PFSK-1 (cell line): ENCODE measurements at regions not wholly inside any gene's neighbourhood (a gene's known extent, or its start where the extent isn't known, plus 50 kb on each side); places are given as distances from the start of the nearest gene placed in this dataset.

Experiments
- FOXP2 ChIP-seq: optimal IDR thresholded peaks from 2 replicates; pipeline ENCODE3; 2011; ENCODE audit warnings: borderline replicate concordance, control low read depth, inconsistent platforms; ENCODE audit not compliant: insufficient read depth; ENCODE audit errors: extremely low read length, extremely low read depth
- POLR2AphosphoS5 ChIP-seq: IDR thresholded peaks from 2 replicates; pipeline ENCODE4 v1.6.1; 2012; ENCODE audit warnings: low read depth, mild to moderate bottlenecking, control low read depth, low read length, moderate library complexity
- REST ChIP-seq, 2 experiments: IDR thresholded peaks; 2 replicates each; pipeline versions ENCODE4 v1.6.1 to v1.8.0; 2011 to 2012; ENCODE audit warnings: low read depth in 2 of 2, low read length in 2 of 2, control low read depth in 1 of 2, inconsistent platforms in 1 of 2, mild to moderate bottlenecking in 1 of 2, moderate library complexity in 1 of 2; ENCODE audit not compliant: insufficient read depth in 1 of 2
- SIN3A ChIP-seq: IDR thresholded peaks from 2 replicates; pipeline ENCODE4 v1.6.1; 2012; ENCODE audit warnings: mild to moderate bottlenecking, low read length, moderate library complexity, borderline replicate concordance; ENCODE audit not compliant: insufficient read depth
- TAF1 ChIP-seq: IDR thresholded peaks from 2 replicates; pipeline ENCODE4 v1.6.1; 2012; ENCODE audit warnings: low read length, control low read depth, borderline replicate concordance; ENCODE audit not compliant: insufficient read depth

- TF ChIP-seq TAF1 (no peak), POLR2AphosphoS5 (no peak), FOXP2 (no peak), REST (IDR thresholded peaks at IDR 0.05; ENCODE audit: insufficient read depth in 1 of 2, low read depth in 2 of 2, low read length in 2 of 2) (no peak), SIN3A (no peak)
Measured at GRCh38 chr4:15293711-15294110, 134.1 kb upstream of the C1QTNF7 start.
